Endothelial cell of umbilical vein (primary cell): ENCODE measurements at regions not wholly inside any gene's neighbourhood (a gene's known extent, or its start where the extent isn't known, plus 50 kb on each side); places are given as distances from the start of the nearest gene placed in this dataset.
"Not testable (repeated sequence)": the region's sequence is repeated elsewhere in the genome, so short reads cannot be mapped to it uniquely, and the experiment has no call there.

ENCODE experiments used
- BruUV-seq: library from RNA; stranded (reverse); fragments of 400-500 nt; replicated peaks from 2 replicates; lab custom pipeline; 2021; lab: Mats Ljungman, UMichigan
- CTCF ChIA-PET: fragments of 300-600, 350-600 bp; sonication (Branson Sonifier 250); formaldehyde crosslinking; loops from one replicate; lab custom pipeline; 2021; ENCODE audit warnings: antibody characterized with exemption, inconsistent platforms; lab: Charles Lee
- POLR2A ChIA-PET: fragments of 300-600, 350-600 bp; sonication (Branson Sonifier 250); formaldehyde crosslinking; loops from one replicate; lab custom pipeline; 2021; ENCODE audit warnings: antibody characterized with exemption, inconsistent platforms; lab: Charles Lee
- DNase-seq: peaks from one replicate; pipeline ENCODE4 v3.0.0-alpha.2; 2011; ENCODE audit warnings: low read depth, low spot score
- FAIRE-seq: peaks from 2 replicates; lab custom pipeline; 2011; peaks lifted over from hg19 to GRCh38; lab: Jason Lieb, UNC
- H2AFZ ChIP-seq: 2 replicates; pipeline ENCODE4 v1.6.0; 2012; ENCODE audit warnings: low read depth, low read length, control low read depth, inconsistent platforms
- H3K27ac ChIP-seq: 2 replicates; pipeline ENCODE4 v1.5.1; 2011; ENCODE audit warnings: low read depth, mild to moderate bottlenecking, control low read depth, low read length, moderate library complexity; ENCODE audit not compliant: insufficient read depth
- H3K27me3 ChIP-seq, 2 experiments: 2 replicates each; pipeline versions ENCODE4 v1.6.0 to v1.6.1; 2011; ENCODE audit warnings: low read length in 2 of 2, mixed read lengths in 1 of 2; ENCODE audit not compliant: control insufficient read depth in 2 of 2, insufficient read depth in 2 of 2
- H3K36me3 ChIP-seq, 2 experiments: 2 replicates in 1 of 2; 3 replicates in 1 of 2; pipeline ENCODE4 v1.5.1; 2011; ENCODE audit warnings: low read length in 2 of 2, mild to moderate bottlenecking in 1 of 2, moderate library complexity in 1 of 2; ENCODE audit not compliant: control insufficient read depth in 2 of 2, insufficient read depth in 2 of 2; ENCODE audit errors: extremely low read depth in 1 of 2
- H3K4me1 ChIP-seq: 3 replicates; pipeline ENCODE4 v1.5.1; 2011; ENCODE audit warnings: mild to moderate bottlenecking, low read length; ENCODE audit not compliant: control insufficient read depth, insufficient read depth; ENCODE audit errors: extremely low read depth
- H3K4me2 ChIP-seq: 2 replicates; pipeline ENCODE4 v1.6.1; 2011; ENCODE audit warnings: low read length, control low read depth, mixed read lengths; ENCODE audit not compliant: insufficient read depth
- H3K4me3 ChIP-seq, 3 experiments: fragments of 200-600 bp in 1 of 3; sonication (generic), shearing (Covaris generic) in 1 of 3; replicated peaks in 1 of 3; 2 replicates each; pipeline ENCODE4 v1.5.1; 2011 to 2016; ENCODE audit warnings: control low read depth in 3 of 3, low read length in 3 of 3, mild to moderate bottlenecking in 2 of 3, inconsistent platforms in 1 of 3, low read depth in 1 of 3, moderate library complexity in 1 of 3; ENCODE audit not compliant: insufficient read depth in 1 of 3
- H3K79me2 ChIP-seq: 2 replicates; pipeline ENCODE4 v1.6.0; 2012; ENCODE audit warnings: low read length, inconsistent platforms; ENCODE audit not compliant: control insufficient read depth, insufficient read depth
- H3K9ac ChIP-seq: replicated peaks from 2 replicates; pipeline ENCODE3; 2011; ENCODE audit warnings: low read length, control low read depth; ENCODE audit not compliant: insufficient read depth; ENCODE audit errors: extremely low read depth
- H3K9me1 ChIP-seq: replicated peaks from 3 replicates; pipeline ENCODE4 v1.6.0; 2011; ENCODE audit warnings: mild to moderate bottlenecking, low read length; ENCODE audit not compliant: control insufficient read depth, insufficient read depth; ENCODE audit errors: extremely low read depth
- H3K9me3 ChIP-seq: replicated peaks from 2 replicates; pipeline ENCODE4 v1.5.1; 2012; ENCODE audit warnings: low read length, inconsistent platforms; ENCODE audit not compliant: control insufficient read depth, insufficient read depth
- H4K20me1 ChIP-seq: replicated peaks from 2 replicates; pipeline ENCODE3; 2011; ENCODE audit warnings: mild to moderate bottlenecking, low read length; ENCODE audit not compliant: control insufficient read depth, insufficient read depth; ENCODE audit errors: extremely low read depth
- CTCF ChIP-seq, 2 donors: IDR thresholded peaks; 1 replicate in 1 of 2; 2 replicates in 1 of 2; pipeline ENCODE4 v1.5.1; 2011; ENCODE audit warnings: low read length in 2 of 2, mild to moderate bottlenecking in 2 of 2, moderate library complexity in 2 of 2, control low read depth in 1 of 2, inconsistent platforms in 1 of 2, low read depth in 1 of 2; ENCODE audit not compliant: insufficient read depth in 1 of 2; ENCODE audit errors: extremely low read depth in 1 of 2
- EZH2 ChIP-seq: IDR thresholded peaks from 2 replicates; pipeline ENCODE4 v1.6.1; 2012; ENCODE audit warnings: borderline replicate concordance, low read depth, mild to moderate bottlenecking, moderate library complexity, low read length, inconsistent platforms; ENCODE audit not compliant: severe bottlenecking
- FOS ChIP-seq: IDR thresholded peaks from 2 replicates; pipeline ENCODE4 v1.6.1; 2011; ENCODE audit warnings: mild to moderate bottlenecking, low read length, moderate library complexity, borderline replicate concordance; ENCODE audit not compliant: insufficient read depth
- GATA2 ChIP-seq: IDR thresholded peaks from 2 replicates; pipeline ENCODE4 v1.7.0; 2011; ENCODE audit warnings: low read depth, mild to moderate bottlenecking, moderate library complexity, mixed read lengths, low read length; ENCODE audit not compliant: insufficient read length, insufficient read depth
- JUN ChIP-seq: IDR thresholded peaks from 2 replicates; pipeline ENCODE4 v1.6.1; 2011; ENCODE audit warnings: borderline replicate concordance, low read depth; ENCODE audit not compliant: insufficient read length, insufficient read depth
- MYC ChIP-seq: IDR thresholded peaks from one replicate; pipeline ENCODE4 v1.6.1; 2011; ENCODE audit warnings: mild to moderate bottlenecking, low read depth, low read length
- POLR2A ChIP-seq: IDR thresholded peaks from 2 replicates; pipeline ENCODE4 v1.6.1; 2012; ENCODE audit warnings: low read depth, mild to moderate bottlenecking, control low read depth, low read length
- POLR2AphosphoS5 ChIP-seq: IDR thresholded peaks from 2 replicates; pipeline ENCODE4 v1.6.1; 2012; ENCODE audit warnings: low read depth, mild to moderate bottlenecking, control low read depth, low read length, moderate library complexity; ENCODE audit not compliant: insufficient read depth
- dilution Hi-C: fragments of 300-500 bp; cut with MboI; formaldehyde crosslinking; loops from one replicate; pipeline ENCODE4 v1.15.0; 2019; ENCODE audit warnings: low sequenced_read_pairs; ENCODE audit not compliant: extremely low pct_ligation_motif_present
- intact Hi-C: fragments of 100-400 bp; cut with micrococcal nuclease; formaldehyde crosslinking; loops from one replicate; pipeline ENCODE4 v1.10.0; 2022
- TF ChIP-seq, protein P1 (sequence below): IDR thresholded peaks from 2 replicates; pipeline ENCODE4 v1.6.1; 2011; ENCODE audit not compliant: insufficient read depth, insufficient read length

- POLR2A ChIA-PET, H3K4me1 ChIP-seq, BruUV-seq: not testable (repeated sequence)
Observed at GRCh38 chr11:13614918-13615317, 53.5 kb upstream of the FAR1 start.

DNA sequence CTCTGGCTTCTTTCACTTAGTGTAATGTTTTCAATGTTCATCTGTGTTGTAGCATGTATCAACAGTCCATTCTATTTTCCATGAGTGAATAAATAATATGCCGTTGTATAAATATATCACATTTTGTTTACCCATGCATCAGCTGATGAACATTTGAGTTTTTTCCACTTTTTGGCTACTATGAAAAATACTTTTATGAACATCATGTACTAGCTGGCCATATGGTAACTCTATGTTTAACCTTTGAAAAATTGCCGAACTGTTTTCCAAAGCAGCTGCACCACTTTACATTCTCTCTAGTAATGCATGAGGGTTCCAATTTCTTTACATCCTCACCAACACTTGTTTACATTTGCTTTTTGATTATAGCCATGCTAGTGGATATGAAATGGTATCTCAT, 59.8 kb upstream of the FAR1 start:
- Histone ChIP-seq H3K9me3 (no peaks in the 10 kb centered on the region), H3K4me2 (no peak overlapping the region), H3K36me3 (no peaks in the 10 kb centered on the region), H3K27ac (no peak overlapping the region), H2AFZ (no peak overlapping the region), H3K79me2 (no peaks in the 10 kb centered on the region), H3K9ac (no peak overlapping the region), H3K27me3 (peaks cover 0 to 2% of the 10 kb centered on the region in 2 experiments), H4K20me1 (no peaks in the 10 kb centered on the region), H3K4me3 (no peak overlapping the region), H3K4me1 (no peaks in the 10 kb centered on the region), H3K9me1 (no peaks in the 10 kb centered on the region)
- ChIA-PET POLR2A (no interaction called here), CTCF (no interaction called here)
- FAIRE-seq (no peak), DNase-seq (no peak)
- intact Hi-C loops (no loop called here), dilution Hi-C loops (no loop called here)
- no peak for TF ChIP-seq POLR2A
- no peak for TF ChIP-seq MYC
- no peak for TF ChIP-seq JUN
- no peak for TF ChIP-seq POLR2AphosphoS5
- TF ChIP-seq FOS: no peak
- TF ChIP-seq EZH2: no peak
- TF ChIP-seq CTCF (IDR thresholded peaks at IDR 0.05; ENCODE audit: extremely low read depth in 1 of 2, insufficient read depth in 1 of 2, low read depth in 1 of 2, low read length in 2 of 2): no peak
- TF ChIP-seq, protein P1, sequence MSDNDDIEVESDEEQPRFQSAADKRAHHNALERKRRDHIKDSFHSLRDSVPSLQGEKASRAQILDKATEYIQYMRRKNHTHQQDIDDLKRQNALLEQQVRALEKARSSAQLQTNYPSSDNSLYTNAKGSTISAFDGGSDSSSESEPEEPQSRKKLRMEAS: no peak
- no peak for TF ChIP-seq GATA2
- no TSS peak for BruUV-seq

More at GRCh38 chr11:13614918-13615317, 53.5 kb upstream of the FAR1 start:
- H3K9me3 ChIP-seq, FAIRE-seq, H3K79me2 ChIP-seq, H3K27ac ChIP-seq, dilution Hi-C loops, H2AFZ ChIP-seq, H3K9ac ChIP-seq, H3K9me1 ChIP-seq, intact Hi-C loops, H4K20me1 ChIP-seq, H3K4me2 ChIP-seq, H3K4me3 ChIP-seq, CTCF ChIA-PET, DNase-seq, H3K36me3 ChIP-seq, H3K27me3 ChIP-seq: not testable (repeated sequence)
